NCI-H1105 treated with DMSO at 0.1 percent for 48 hours (cell line): ENCODE measurements at regions not wholly inside any gene's neighbourhood (a gene's known extent, or its start where the extent isn't known, plus 50 kb on each side); places are given as distances from the start of the nearest gene placed in this dataset.
"Not testable (repeated sequence)": the region's sequence is repeated elsewhere in the genome, so short reads cannot be mapped to it uniquely, and the experiment has no call there.

Experiments
- DNase-seq: peaks from one replicate; lab custom pipeline; 2025; lab: John Stamatoyannopoulos, UW

GRCh38 chr3:196147116-196147515 lies 64.1 kb downstream of the ZDHHC19 start:
- no peak for DNase-seq

- no peak for DNase-seq
These were observed 63.8 kb upstream of the TFRC start for GRCh38 chr3:196145468-196146262.

- no peak for DNase-seq
These were observed 62.7 kb upstream of the TFRC start for GRCh38 chr3:196144383-196145105.

- no peak for DNase-seq
These were observed 62.0 kb upstream of the TFRC start for GRCh38 chr3:196143708-196144382.

GRCh38 chr3:196142202-196142956 lies 60.5 kb upstream of the TFRC start:
- peak; percentile 16 for DNase-seq

- DNase-seq: no peak
These were observed 59.9 kb upstream of the TFRC start for GRCh38 chr3:196141866-196142201.

GRCh38 chr3:196141052-196141865 lies 59.4 kb upstream of the TFRC start:
- no peak for DNase-seq

GRCh38 chr3:196140224-196140623 lies 58.3 kb upstream of the TFRC start:
- no peak for DNase-seq

GRCh38 chr3:196139281-196139680 lies 57.4 kb upstream of the TFRC start:
- no peak for DNase-seq

- peak; percentile 12 for DNase-seq
These were observed 56.8 kb upstream of the TFRC start for GRCh38 chr3:196138482-196139254.

GRCh38 chr3:196136640-196136989 lies 54.7 kb upstream of the TFRC start:
- DNase-seq: not testable (repeated sequence)

- DNase-seq: peak; percentile 10
These were observed 54.1 kb upstream of the TFRC start for GRCh38 chr3:196135693-196136639.

GRCh38 chr3:196134691-196135090 lies 52.8 kb upstream of the TFRC start:
- DNase-seq: no peak

- not testable (repeated sequence) for DNase-seq
These were observed 52.0 kb upstream of the TFRC start for GRCh38 chr3:196133869-196134268.

GRCh38 chr3:196131921-196132320 lies 50.0 kb upstream of the TFRC start:
- no peak for DNase-seq
